Left ventricle myocardium superior (tissue), 1 donor: ENCODE measurements at regions not wholly inside any gene's neighbourhood (a gene's known extent, or its start where the extent isn't known, plus 50 kb on each side); places are given as distances from the start of the nearest gene placed in this dataset.
A peak's percentile ranks its signal among the peaks of the same experiment; 100 is the strongest.

Source experiments
- ATAC-seq: fragments of 200-7000 bp; cut with Tn5 transposase; one replicate; pipeline ENCODE4 v1.9.1; 2020; ENCODE audit warnings: mild to moderate bottlenecking, moderate library complexity
- DNase-seq: peaks from one replicate; pipeline ENCODE4 v3.0.0-alpha.2; 2020
- intact Hi-C: fragments of 100-400 bp; cut with micrococcal nuclease; formaldehyde crosslinking; loops from one replicate; pipeline ENCODE4 v1.11.0; 2022
- donor health status: DM: no; HTN: yes; CAD: no; lungs with severe emphysema.

GRCh38 chr5:167554564-167555290, 736.7 kb upstream of the WWC1 start:
- no peak for ATAC-seq
- DNase-seq: no peak
- intact Hi-C loops: no loop called here

DNA sequence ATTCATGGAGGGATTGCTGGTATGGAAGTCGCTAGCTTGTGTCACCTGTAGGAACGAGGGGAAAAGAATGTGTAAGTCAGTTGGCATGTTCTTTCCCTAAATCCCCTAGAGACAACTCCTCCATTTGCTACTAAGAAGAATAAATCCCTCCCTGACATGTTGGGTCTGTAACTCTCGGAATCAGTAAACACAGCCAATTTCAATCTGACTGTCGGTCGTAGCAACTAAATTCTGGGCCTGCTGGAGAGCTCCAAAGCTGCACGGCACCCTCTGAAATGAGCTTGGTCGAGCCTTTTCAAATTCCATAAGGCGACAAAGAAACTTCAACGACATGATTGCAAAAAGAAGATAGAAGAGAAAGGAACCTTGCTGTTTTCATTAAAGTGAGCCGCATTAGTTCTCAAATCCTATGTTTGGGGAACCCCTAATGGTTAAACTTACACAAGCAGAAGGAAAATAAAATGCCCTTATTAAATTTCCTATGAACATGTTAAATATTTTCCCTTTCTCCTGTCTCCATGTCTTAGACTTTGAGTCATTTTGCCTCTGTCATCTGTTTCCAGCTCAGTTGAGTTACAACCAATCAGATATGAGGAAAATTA, 735.8 kb upstream of the WWC1 start:
- no peak for ATAC-seq
- DNase-seq: no peak
- intact Hi-C loops: no loop called here

DNA sequence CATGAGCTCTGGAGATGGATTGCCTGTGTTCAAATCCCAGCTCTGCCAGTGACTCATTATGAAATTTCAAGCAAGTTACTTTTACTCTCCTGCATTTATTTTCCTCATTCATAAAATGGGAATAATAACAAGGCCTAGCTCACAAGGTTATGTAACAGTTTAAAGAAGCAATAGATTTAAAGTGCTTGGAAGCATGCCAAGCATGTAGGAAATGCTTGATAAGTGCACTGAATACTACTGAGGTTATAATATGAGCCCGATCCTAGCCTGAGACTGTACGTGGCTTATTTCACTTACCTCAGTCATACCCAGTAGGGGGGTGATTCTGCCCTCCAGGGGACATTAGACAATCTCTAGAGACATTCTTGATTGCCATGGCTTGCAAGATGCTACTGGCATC, 734.1 kb upstream of the WWC1 start:
- ATAC-seq (no peak), DNase-seq (no peak)
- intact Hi-C loops: no loop called here

GRCh38 chr5:167561796-167562195, 729.6 kb upstream of the WWC1 start:
- intact Hi-C loops: no loop called here
- DNase-seq: no peak
- ATAC-seq: no peak

DNA sequence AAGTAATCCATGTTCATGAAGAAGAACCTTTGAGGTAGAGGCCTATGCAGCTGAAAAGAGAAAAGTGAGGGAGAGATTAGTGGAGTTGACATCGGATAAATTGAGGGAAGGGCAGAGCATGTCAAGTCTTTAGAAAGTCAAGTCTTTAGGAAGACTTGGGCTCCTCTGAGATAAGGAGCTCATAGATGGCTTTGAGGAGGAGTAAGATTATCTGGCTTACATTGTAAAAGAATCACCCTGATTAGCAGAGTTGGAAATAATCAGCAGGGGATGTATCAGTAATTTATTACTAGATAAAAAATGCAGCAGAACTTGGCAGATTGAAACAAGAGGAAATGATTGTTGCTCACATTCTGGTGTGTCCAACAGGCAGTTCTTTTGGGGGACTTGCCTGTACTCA, 727.2 kb upstream of the WWC1 start:
- DNase-seq (no peak), ATAC-seq (no peak)

DNA sequence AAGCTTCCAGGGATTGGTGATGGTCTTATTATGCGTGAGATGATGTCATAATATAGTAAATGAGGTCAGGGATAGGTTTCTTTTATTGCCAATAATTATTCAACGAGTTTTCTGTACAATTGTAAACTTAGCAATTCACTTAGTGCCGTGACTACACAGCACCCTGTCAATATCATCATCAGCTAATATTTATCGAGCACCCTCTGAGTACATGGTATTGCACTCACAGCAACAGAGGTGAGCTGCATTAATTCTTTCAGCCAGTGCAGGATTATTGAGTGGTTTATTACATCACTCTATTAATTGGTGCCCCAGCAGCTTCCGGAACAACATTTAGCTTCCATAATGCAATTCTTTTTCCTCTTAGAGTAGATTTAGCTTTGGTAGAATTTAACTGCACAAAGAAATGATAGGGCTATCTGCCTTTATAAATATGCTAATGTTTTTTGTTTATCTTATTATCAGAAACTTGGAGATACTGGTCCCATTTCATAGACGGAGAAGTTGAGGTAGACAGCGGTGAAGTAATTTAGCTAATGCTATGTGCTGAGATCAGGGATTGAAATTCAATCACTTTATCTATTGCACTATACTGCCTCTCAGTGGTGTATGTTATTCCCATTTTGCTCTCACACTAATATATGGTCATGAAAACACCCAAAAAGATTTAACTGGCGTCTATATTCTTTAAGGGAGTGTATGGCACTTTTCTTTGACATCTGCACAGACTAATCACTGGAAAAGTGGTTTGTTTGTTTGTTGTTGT, 726.1 kb upstream of the WWC1 start:
- DNase-seq (no peak), ATAC-seq (no peak)
- intact Hi-C loops: no loop called here

More for the DNA sequence above, 727.2 kb upstream of the WWC1 start:
- intact Hi-C loops: no loop called here

DNA sequence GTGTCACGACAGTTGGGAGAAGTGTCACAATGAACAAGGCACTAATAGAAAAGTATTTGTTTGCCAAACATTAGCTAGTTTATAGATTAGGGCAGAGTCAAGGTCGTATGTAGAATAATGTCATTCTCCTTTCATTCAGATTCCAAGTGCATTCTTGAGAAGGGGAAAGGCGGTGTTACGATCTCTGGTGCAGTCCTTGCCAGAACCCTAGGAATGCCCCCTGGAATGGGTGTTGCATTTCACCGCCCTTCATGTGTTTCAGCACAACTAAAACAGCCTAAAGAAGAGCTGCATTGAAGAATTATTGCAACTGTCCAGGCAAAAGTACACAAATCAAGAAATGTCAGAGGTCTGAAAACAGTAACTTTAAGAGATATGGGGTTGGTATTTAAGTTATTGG, 721.0 kb upstream of the WWC1 start:
- intact Hi-C loops: no loop called here
- ATAC-seq: no peak
- DNase-seq: no peak

DNA sequence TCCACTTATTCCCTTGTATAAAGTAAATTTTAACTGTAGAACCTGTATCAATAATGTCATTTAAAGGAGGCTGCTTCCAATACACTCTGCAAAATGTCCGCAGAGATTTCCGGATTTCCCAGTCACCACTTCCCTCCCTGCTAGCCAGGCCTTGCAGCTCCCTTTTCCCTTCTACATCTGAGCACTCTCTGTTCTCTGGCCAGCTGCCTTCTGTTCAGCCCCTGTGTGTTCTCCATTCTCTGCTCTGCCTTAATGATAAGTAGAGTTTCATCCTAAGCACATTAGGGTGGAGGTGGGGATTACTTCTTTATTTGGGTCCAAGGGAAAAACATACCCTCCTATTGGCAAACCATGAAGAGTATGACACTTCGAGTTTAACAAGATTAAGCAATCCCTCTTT, 719.6 kb upstream of the WWC1 start:
- DNase-seq: no peak
- ATAC-seq: no peak
- intact Hi-C loops: no loop called here

- ATAC-seq (peak; percentile 51), DNase-seq (no peak)
- intact Hi-C loops: no loop called here
Measured at GRCh38 chr5:167573370-167574127, 717.9 kb upstream of the WWC1 start.

GRCh38 chr5:167574464-167574863, 717.0 kb upstream of the WWC1 start:
- no peak for DNase-seq
- intact Hi-C loops: no loop called here
- no peak for ATAC-seq

- DNase-seq: no peak
- intact Hi-C loops: no loop called here
- ATAC-seq: no peak
Measured at GRCh38 chr5:167575330-167575729, 716.1 kb upstream of the WWC1 start.

- no peak for ATAC-seq
- intact Hi-C loops: no loop called here
Measured at GRCh38 chr5:167576126-167576525, 715.3 kb upstream of the WWC1 start.

GRCh38 chr5:167576897-167577296, 714.5 kb upstream of the WWC1 start:
- intact Hi-C loops: no loop called here
- no peak for DNase-seq
- ATAC-seq: no peak

More at GRCh38 chr5:167576126-167576525, 715.3 kb upstream of the WWC1 start:
- no peak for DNase-seq

DNA sequence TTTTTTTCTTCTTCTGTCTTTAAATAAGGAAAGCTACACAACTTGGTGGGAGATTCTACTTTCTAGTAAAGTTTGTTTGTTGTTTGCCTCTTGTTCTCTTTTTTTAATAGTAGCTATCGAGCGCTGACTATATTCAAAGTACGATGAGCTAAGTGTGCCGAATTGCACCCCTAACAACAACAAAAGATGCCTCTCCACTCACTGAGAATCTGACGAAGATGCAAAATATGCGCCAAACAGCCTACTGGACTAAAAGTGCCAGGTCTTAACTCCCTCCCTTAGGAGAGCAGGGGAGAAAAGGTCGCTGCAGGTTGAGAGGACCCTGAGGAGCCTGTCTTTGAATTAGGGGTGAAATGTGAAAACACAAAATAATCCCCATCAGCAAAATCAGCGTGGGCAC, 713.8 kb upstream of the WWC1 start:
- no peak for ATAC-seq
- intact Hi-C loops: no loop called here
- no peak for DNase-seq

DNA sequence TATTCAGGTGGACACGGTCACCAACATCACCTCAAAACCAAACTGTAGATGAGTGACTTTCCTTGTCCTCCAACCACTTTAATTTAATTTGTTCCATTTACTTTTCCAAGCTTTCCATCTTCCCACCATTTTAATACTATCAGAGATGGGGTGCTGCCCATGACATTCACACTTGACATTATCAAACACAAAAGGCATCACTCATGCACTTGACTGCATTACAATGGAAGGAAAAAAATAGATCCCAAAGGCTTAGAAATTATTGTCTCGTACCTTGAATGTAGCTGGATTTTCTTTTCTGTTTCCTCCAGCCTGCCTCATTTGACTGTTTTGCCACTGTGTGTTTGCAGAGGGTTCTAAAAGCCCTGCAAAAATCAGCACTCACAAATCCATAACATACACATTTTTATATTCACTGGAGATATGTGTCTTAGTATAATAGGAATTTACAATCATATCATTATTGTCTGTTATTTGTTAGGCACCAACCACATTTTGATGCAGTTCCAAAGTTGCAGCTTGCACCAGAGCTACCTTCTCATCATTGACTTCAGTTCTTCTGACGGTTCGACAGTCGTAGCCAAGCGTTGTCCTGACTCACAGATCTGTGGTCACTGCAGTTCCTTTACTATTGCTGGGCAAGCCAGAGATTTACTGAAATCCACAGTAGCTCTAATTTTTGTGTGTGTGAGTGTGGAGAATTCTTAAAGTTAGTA, 712.3 kb upstream of the WWC1 start:
- no peak for ATAC-seq
- intact Hi-C loops: no loop called here

GRCh38 chr5:167579693-167580055, 711.8 kb upstream of the WWC1 start:
- no peak for ATAC-seq
- intact Hi-C loops: no loop called here
- DNase-seq: no peak

More for the DNA sequence above, 712.3 kb upstream of the WWC1 start:
- DNase-seq: no peak

DNA sequence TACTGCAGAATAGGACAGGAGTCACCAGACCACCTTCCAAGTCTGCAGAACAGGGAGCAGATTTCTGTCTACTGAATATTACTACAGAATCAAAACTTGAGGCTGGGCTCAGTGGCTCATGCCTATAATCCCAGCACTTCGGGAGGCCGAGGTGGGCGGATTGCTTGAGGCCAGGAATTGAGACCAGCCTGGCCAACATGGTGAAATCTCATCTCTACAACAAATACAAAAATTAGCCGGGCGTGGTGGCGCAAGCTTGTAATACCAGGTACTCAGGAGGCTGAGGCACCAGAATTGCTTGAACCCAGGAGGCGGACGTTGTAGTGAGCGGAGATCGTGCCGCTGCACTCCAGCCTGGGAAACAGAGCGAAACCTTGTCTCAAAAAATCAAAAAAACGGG, 710.8 kb upstream of the WWC1 start:
- intact Hi-C loops: no loop called here
- no peak for ATAC-seq

GRCh38 chr5:167582283-167582682, 709.2 kb upstream of the WWC1 start:
- intact Hi-C loops: no loop called here
- DNase-seq (no peak), ATAC-seq (no peak)

More for the DNA sequence above, 710.8 kb upstream of the WWC1 start:
- no peak for DNase-seq

DNA sequence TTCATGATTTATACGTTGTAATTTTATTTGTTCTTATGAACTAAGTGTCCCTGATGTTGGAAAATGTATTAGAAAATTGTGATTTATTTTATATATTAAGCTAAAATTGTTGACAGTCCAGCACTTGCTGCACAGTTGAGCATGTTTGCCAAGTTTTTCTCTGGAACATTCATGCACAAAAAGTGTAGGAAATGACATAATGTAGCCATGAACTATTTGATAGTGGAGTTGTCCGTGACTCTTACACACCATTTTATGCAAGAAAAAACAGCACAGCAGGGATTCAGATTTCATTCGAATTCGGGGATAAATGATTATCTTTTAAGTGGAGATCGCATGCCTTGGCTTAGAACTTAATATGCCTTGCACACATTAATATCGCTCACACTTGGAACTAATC, 708.6 kb upstream of the WWC1 start:
- ATAC-seq: no peak
- intact Hi-C loops: no loop called here
- no peak for DNase-seq
